DOHH2 (cell line): ENCODE measurements at regions not wholly inside any gene's neighbourhood (a gene's known extent, or its start where the extent isn't known, plus 50 kb on each side); places are given as distances from the start of the nearest gene placed in this dataset.

Experiments
- CTCF ChIP-seq: fragments of 200-600 bp; sonication (generic); IDR thresholded peaks from one replicate; pipeline ENCODE4 v1.5.1; 2014; ENCODE audit warnings: antibody characterized with exemption, mild to moderate bottlenecking, low read depth, low read length; ENCODE audit not compliant: poor library complexity, severe bottlenecking
- EZH2phosphoT487 ChIP-seq: fragments of 200-600 bp; sonication (generic); IDR thresholded peaks from 2 replicates; pipeline ENCODE4 v1.6.1; 2017; ENCODE audit warnings: borderline replicate concordance, mild to moderate bottlenecking, antibody characterized with exemption, low read length, moderate library complexity, mixed read lengths

DNA sequence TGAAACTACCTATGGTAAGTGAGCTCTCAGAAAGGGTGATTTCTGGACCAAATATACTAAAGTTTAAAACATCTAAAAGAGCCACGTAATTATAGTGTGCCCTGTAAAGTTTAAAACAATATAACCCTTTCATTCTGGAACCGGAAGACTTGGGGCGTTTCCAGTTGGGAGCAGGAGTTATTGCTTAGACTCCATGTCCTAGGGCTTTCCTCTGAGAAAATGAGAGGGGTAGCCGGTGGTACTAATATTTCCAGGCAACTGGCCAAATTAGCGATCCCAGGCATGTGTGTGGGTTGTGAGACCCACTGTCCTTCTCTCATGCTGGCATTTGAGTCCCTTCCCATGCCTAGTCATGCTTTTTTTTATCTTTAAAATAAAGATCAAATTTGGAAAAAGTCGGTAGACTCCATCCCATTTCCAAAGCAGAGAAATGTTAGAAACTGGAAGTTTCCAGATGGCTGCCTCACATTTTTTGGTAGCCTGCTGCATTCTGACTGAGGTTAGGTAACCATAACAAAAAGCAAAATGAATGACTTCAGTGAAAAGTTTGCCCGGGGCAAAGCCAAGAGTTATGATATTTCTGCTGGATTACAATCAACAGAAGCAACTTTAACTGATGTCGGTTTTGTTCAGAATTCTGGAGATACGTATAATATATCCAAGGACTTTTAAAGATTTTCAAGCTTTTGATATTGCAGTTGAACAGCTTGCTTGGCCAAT lies 227.4 kb downstream of the SS18 start:
- TF ChIP-seq CTCF (no peak), EZH2phosphoT487 (no peak)
